NCI-H2107 (cell line): ENCODE measurements at regions not wholly inside any gene's neighbourhood (a gene's known extent, or its start where the extent isn't known, plus 50 kb on each side); places are given as distances from the start of the nearest gene placed in this dataset.
A peak's percentile ranks its signal among the peaks of the same experiment; 100 is the strongest.

Experiments
- DNase-seq: peaks from one replicate; lab custom pipeline; 2025; lab: John Stamatoyannopoulos, UW

DNA sequence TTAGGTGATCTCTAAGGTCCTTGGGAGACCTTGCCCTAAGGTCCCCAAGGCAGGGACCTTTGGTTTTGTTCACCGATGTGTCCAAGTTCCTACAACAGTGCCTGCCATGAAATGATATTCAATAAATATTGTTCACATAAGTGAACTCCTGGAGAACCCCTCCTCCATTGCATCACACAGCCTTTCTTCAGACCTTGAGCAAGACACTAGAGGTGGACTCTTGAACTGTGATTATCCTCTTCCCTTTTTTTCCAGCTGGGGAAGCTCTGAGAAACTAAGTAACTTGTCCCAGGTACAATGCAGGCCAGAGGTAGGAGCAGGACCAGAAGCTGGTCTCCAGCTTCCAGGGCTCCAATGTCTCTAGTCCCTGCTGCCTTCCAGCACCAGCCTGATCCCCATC, 76.6 kb upstream of the LMO1 start:
- no peak for DNase-seq

DNA sequence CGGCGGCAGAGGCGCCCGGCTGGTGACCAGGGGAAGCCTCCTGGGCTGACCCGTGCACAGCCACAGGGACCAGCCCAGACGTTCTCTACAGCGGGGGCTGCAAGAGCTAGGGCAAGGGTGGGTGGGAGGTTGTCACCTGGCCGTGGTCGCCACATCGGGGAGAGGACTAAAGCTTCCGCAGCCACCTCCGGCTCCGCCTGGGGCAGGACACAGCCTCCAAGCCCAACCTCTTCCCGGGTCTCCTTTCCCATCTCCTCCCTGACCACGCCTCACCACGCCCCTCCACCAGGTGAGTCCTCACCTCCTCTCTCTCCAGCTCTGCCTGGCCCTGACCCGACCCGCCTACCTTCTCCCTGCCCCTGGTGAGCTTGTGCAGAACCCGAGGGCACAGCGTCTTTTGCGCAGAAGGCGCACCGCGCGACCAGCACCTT, 75.9 kb upstream of the LMO1 start:
- no peak for DNase-seq

DNA sequence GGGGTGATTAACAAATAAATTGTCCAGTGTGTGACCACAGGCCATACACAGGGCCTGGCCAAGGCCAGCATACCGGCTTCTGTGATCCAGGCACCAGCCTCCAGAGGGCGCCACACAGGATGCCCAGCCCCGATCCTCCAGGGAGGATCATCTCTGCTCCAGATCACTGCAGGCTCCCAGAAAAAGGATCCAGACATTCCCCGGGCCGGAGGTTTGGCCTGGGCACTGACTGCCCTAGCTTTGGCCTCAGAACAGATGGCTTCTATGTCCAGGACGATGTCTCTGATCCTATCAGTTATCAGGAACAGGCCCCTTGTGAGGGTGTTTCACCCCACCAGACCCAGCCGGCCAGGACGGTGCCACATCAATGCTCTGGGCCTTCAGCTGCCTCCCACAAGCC, 74.5 kb upstream of the LMO1 start:
- DNase-seq: no peak

DNA sequence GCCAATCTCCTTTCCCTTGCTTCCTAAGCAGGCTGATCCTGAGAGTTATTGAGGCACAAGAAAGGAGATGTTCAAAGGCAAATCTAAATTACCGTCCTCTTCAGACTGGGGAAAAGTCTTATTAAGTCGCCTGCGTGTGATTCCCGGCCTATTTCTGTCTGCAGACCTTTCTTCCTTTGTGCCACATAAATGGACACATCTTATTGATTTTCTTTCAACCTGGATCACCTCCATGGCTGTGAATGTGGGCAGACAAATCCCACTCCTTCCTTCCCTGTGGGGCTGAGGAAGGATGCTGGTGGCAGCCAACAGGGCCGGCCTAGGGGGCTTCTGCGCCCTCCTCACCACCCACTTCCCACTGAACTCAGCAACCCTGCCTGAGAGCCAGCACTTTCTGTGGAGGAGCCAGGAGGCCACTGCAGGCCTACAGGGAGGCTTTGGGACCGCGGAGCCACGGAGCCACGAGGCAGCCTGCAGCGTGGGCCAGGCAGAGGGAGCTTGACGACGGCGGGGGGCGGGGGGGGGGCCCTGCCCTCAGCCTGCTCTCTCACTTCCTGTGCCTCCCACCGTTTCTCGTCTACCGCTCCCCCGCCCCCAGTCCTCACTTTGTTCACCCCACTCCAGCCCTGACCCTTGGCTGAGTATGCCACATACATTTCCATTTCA, 73.6 kb upstream of the LMO1 start:
- DNase-seq: no peak

DNA sequence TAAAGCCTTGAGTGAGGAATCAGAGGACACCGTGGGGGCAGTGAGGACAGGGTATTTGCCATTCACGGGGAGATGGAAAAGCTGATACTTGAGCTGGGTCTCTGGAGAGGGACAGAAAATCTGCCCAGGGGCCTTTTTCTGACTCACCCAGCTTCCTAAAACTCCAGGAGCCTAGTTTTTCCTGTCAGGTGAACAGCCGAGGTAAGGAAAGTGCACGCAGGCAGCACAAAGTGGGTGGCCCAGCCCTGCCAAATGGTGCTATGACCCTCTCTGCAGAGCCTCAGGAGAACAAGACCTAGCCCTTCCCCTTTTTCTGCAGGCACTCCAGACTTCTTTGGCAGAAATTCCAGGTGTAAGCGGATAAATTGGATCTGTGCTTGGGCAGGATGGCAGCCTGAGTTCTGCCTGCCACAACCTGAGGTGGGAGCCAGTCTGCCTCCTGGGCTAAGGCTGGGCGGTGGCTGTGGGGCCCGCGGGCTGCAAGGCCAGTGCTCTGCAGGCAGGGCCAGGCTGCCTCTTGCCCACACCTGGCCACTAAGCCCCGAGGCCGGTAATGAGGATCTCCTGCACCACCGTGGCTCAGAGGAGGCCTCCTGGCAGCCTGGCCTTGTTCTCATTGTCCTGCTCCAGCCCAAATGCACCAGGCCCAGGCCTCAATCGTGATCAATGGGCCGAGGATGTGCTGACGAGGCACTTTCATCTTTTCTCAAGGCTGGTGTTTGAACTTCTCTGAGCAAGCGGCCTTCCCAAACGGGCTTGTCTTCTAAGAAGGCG, 72.9 kb upstream of the LMO1 start:
- no peak for DNase-seq

DNA sequence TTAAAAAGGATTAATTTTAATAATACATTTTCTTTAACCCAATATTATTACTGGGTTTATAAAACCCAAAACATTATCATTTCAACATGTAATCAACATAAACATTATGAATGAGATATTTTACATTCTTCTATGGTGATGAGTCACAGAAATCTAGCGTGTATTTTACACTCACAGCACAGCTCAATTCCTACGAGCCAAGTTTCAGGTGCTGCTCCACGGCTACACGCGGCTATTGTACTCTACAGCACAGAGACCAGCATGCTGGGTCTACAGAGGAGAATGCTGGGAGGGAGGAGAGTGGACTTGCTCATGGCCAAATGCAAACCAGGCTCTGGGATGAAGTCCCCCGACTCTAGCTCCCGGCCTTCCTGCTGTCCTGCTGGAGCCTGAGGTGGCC, 72.0 kb upstream of the LMO1 start:
- DNase-seq: no peak

DNA sequence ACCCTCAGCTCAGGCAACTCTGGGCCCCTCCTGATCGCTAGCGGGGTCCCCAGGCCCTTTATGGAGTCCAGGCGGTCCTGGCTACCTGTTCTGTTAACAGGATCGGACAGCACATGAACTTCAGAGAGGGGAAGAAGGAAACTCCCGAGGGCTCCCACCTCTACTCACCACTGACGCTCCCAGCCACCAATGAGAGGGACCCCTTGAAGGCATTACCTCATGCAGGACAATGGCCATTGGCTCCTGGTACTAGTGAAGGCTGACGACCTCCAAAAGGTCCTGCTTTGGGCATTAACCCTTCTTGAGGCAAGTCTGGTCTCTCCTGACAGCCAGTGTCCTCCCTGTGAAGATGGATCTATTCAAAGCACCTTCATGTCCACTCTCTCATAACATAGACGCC, 71.5 kb upstream of the LMO1 start:
- no peak for DNase-seq

DNA sequence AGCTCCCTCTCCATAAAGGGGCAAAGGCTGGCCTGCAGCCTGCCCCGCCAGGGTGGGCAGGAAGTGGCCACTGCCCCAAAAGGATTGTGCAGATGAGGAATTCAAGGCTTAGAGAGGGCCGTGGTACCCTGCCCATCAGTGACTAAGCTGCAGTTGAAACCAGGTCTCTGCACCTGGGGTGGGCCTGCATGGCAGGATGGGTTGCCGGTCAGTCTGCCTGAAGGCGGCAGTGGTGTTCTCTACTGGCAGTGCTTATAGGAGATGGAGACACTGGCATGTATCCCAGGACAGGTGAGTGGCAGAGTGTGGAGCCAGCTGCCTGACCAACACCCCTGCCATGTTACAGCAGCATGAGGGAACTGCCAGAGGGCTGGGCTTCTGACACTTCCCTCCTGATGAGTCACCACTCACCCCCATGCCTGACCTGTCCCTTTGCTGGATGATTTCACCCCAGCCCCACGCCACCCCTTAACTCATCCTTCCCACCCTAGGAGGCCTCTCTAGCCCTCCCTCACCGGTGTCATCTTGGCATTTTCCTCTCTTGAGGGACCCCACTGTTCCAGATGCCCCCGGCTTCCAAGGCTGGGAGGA, 70.2 kb upstream of the LMO1 start:
- DNase-seq: no peak

DNA sequence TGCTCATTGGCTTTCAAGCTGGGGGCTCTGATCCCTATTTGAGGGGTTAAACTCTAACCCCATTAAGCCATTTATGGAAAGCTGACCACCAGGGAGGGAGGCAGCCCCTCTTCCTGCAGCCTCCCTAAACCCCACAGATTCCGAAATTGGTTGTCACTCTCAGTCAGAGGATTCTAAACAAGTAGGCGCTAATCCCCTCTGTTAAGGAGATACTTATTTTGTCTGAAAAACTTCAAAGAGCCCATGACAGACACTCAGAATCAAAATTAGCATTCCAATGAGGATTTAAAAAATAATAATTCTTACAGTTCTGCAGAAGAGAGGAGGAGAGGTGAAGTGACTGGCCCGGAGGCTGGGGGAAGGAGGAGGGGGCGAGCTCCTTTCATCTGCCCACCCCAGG, 69.7 kb upstream of the LMO1 start:
- DNase-seq: no peak

DNA sequence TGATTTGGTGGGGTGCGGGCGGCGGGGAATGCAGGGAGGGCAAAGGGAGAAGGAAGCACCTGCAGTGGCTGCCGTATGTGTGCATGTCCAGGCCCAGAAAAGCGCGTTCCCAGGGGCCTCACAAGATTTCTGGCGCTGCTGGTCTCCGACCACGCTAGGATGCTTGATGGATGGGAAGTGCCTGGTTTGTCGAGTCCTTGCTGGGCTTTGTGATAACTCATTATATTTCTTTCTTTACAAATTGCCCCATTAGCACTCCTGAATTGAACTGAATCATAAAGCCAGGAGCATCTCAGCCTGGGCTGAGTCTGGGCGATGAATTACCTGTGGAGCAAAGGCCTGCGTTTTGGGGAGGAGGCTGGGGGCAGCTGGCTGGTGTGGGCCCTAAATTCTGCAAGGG, 69.2 kb upstream of the LMO1 start:
- DNase-seq: no peak

DNA sequence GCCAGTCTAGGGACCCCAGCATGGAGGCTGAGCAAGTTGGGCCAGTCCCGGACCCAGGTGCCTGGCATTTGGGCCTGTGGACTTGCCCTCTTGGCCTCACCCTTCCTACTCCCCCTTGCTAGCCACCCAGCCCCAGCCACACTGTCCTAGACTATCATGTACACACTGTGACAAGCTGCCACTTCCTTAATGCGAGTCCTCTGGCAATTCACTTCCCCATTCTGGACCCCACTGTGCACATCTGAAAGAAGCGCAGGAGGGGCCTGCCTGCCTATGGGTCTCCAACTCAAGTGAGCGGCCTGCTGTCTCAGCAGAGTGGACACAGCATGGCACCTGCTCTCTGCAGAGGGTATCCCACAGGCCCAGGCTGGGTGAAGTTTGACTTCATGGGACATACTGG, 68.5 kb upstream of the LMO1 start:
- no peak for DNase-seq

DNA sequence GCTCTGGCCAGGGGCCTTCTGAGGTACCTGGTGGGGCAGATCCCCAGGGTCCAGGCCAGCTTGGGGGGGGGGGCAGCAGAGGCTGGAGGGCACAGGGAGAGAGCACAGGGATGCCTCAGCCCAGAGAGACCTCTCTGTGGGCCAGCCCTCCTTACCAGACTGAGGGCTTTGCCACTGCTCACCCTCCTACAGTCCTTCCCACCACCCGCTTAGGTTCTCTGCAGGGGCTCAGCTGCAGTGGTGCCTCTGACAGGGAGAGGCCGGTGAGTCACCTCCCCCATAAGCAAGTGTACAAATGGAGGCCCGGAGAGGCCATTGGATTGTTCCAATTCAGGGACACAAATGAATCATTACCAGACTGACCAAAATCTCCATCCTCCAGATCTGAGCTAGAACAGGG, 68.1 kb upstream of the LMO1 start:
- no peak for DNase-seq

DNA sequence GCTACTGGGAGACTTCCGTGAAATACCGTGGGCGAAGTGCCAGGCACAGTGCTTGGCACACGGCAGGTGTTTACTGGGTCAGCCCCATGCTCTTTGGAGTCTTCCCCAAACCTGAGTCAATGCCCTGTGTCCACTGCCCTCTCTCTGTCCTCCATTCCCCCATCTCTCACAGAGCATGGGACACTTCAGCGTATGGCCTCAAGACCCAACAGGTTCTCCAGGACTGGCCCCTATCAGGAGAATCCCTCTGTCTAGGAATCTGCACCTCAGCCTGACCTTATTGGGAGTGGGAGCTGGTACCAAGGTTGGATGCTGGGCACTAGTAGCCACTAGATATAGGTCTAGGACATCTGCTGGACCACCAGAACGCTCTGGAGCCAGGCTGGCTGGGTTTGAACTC, 67.2 kb upstream of the LMO1 start:
- no peak for DNase-seq

DNA sequence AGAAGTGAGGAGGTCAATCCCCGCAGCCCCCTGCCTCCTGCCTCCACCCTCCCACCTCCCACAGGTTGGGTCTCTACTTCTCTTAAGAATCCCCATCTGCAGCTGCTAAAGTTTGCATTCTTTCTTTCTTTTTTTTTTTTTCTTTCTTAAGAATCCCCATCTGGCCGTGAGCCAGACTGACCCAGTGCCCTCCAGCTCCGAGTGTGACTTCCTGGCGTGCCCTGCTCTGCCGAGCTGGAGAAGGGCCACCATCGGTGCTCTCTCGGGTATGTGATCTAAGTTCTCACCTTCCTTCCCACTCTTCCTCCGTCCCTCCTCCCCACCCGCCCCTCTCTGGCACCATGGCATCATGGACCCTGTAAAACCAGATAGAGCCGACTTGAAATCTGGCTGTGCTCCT, 66.7 kb upstream of the LMO1 start:
- DNase-seq: no peak

DNA sequence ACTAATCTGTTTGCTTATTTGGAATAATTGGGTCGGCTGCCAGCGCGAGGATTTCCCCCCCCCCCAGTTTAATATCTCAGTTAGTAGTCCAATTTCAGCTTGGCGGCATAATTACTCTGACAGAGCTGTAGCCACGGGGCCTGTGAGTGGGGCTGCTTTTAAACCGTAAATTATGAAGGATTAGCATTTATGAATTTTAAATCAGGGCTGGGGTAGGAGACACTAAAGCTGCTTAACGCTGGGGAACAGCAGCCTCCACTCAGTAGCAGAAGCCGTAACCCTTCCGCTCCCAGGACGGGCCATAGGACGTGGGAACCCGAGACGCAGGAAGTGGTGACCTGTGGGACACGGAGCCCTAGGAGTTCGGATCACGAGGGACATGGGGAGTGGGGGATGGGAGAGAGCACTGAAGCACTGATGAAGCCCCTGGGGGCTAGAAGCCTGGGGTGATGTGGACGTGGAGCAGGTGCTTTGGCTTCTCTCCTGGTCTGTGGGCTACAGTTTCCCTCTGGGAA, 66.2 kb upstream of the LMO1 start:
- DNase-seq: no peak

DNA sequence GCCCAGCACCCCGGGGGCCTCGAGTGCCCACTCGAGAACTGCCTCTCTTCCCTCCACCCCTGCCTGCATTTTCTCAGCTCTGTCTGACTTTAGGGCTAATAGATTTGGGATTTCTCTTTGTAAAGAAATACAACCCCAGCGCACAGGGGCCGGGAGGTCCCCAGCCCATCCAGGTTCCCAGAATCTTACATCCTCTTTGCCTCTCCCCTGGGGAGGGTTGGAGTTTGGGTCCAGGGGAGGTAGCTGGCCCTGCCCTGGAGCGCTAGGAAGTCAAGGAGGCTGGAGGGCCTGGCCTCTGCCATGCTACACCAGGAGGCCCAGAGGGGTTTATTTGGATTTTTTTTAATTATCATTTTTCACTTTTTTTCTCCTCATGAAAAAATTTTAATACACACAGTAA, 65.7 kb upstream of the LMO1 start:
- DNase-seq: no peak

DNA sequence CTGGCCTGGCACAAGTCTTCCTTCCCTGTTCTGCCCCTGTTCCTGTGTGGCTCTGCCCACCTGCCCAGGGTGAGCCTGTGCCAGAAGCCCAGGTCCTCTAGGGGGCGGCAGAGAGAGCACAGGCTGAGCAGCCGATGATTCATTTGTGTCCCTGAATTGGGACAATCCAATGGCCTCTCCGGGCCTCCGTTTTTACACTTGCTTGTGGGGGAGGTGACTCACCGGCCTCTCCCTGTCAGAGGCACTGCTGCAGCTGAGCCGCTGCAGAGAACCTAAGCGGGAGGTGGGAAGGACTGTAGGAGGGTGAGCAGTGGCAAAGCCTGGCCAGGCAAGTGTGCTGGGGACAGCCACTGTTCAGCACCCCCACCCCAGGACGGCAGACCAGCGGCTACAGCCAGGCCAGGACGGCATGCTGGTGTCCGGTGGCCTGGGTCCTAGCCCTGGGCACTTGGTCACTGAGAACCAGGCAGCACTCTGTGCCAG, 65.2 kb upstream of the LMO1 start:
- peak; percentile 58 for DNase-seq

DNA sequence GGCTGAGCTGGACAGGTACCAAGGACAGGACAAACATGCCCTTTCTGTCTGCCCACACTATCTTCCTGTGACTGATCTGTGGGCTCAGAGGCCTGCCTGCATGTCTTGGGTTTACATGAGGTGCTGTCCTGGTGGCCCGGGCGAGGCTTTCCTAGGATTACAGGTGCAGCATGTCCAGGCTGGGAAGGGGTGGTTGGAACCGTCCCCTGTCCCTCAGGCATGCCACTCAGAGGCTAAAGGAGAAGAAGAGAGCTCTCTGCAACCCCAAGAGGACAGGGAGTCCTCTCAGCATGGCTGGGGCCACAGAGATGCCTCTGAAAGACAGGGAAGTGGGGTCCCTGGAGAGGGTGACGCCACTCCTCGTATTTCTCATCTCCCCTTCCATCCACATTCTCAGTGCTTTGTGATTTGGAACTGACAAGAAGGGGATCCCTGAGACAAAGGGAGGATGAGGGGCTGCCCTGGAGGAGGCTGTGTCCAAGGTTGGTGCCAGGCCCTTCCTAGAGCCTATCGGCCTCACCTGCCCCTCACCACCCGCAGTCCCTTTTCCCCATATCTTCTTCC, 64.6 kb upstream of the LMO1 start:
- no peak for DNase-seq

DNA sequence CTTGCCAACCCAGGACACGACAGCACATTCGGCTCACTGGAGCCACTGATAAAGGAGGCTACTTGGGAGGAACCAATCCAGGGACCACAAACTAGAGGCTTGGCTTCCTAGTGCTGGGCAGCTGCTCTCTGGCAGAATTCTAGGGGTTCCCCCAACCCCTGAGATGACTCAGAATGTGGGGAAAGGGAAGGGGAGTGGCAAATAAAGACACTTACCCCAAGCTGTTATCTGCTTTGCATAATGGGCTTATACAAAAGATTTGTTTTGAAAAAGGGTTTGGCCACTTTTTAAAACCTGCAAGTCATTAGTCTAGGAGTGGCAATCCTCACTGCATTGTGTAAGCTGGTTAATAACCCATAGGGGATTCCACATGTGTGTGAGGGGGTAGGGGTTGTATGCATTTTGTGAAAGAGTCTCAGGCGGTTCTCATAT, 64.1 kb upstream of the LMO1 start:
- no peak for DNase-seq

DNA sequence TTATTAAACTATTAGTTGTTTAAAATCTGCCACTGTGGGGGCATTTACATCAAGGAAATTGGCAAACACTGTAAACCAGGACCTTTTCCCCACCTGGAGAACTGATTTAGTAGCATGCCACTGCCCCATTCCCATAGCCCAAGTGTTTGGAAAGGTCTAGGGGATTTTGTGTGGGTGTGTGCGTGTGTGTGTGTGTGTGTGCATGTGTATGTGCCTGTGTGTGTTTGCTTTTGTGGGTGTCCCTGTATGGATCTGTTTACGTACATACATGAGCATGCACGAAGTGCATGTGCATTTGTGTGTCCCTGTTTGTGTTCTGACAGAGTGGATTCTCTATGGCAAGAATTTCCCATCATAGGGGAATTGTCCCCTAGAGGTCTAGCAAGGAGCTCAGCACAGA, 62.7 kb upstream of the LMO1 start:
- DNase-seq: no peak

DNA sequence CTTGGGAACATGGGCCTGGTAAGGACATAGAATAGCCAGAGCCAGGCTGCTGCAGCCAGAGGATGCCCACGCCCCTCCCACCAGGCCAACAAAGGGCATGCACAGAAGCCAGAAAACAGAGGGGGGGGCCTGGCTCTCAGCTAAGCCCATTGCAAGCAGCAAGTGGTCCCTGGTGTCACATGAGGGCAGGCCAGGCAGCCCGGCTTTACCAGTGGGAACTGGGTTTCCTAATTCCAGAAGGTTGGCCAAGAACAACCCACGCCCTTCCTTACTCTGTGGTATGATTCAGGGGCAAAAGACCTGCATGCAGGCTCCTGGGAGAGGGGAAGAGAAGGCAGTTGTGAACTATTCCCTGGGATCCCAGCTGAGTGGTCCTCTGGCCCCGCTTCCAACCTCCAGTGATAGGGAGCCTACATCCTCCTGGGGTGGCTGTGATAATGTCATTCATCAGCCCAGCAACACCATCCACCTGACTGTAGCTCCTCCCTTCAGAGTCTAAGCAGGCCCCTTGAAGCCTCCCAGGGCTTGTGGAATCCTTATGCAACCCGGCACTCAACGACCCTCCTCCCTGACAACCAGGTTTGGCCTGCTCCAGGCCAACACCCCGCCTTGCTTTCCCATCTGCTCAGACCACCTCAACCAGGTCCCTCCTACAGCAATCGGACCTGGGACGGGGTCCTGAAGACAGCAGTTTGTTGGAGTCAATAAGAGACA, 62.1 kb upstream of the LMO1 start:
- no peak for DNase-seq
